ENCODE measurements at regions not wholly inside any gene's neighbourhood (a gene's known extent, or its start where the extent isn't known, plus 50 kb on each side); places are given as distances from the start of the nearest gene placed in this dataset.

- TF ChIP-seq CTCF (conservative IDR thresholded peaks at IDR 0.05 in 1 of 2, IDR thresholded peaks at IDR 0.05 in 1 of 2; ENCODE audit: low read depth in 1 of 2, low read length in 2 of 2) (no peak), EZH2 (IDR thresholded peaks at IDR 0.05; ENCODE audit: low read length, missing control alignments) (no peak)
Measured at GRCh38 chr2:181778621-181779201, 98.4 kb upstream of the NEUROD1 start.

All from fibroblast of lung (primary cell).